ENCODE measurements at regions not wholly inside any gene's neighbourhood (a gene's known extent, or its start where the extent isn't known, plus 50 kb on each side); places are given as distances from the start of the nearest gene placed in this dataset.

DNA sequence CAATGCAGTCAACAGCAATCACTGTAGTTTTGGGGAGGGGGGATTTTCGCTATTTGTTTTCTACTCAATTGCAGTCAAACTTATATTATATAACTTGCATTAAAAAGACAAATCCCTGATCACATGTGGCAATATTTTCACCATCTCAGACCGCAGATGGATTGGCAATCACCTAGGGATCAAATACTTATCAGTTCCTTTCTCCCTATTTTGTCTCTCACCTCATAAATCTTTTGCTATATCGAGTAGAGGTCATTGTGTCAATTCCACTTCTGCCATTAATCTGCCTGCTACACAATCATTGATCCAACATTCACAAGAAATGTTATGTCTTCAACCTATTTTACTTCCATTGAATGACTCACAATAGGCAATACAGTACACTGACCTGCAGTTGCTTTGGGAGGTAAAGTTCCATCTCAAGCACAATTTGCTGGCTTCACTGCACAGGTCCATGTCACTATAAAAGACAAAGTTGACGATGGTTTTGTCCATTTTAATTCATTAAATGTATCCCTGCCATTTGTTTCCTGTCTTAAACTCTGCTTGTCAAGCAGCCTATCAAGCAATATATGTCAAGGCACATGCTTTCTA lies 415.8 kb upstream of the PCDH9 start:
- TF ChIP-seq, protein P1, sequence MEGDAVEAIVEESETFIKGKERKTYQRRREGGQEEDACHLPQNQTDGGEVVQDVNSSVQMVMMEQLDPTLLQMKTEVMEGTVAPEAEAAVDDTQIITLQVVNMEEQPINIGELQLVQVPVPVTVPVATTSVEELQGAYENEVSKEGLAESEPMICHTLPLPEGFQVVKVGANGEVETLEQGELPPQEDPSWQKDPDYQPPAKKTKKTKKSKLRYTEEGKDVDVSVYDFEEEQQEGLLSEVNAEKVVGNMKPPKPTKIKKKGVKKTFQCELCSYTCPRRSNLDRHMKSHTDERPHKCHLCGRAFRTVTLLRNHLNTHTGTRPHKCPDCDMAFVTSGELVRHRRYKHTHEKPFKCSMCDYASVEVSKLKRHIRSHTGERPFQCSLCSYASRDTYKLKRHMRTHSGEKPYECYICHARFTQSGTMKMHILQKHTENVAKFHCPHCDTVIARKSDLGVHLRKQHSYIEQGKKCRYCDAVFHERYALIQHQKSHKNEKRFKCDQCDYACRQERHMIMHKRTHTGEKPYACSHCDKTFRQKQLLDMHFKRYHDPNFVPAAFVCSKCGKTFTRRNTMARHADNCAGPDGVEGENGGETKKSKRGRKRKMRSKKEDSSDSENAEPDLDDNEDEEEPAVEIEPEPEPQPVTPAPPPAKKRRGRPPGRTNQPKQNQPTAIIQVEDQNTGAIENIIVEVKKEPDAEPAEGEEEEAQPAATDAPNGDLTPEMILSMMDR (IDR thresholded peaks at IDR 0.05) = no peak
- TF ChIP-seq POLR2A (IDR thresholded peaks at IDR 0.05) = no peak
